ENCODE measurements at regions not wholly inside any gene's neighbourhood (a gene's known extent, or its start where the extent isn't known, plus 50 kb on each side); places are given as distances from the start of the nearest gene placed in this dataset.

GRCh38 chr11:10634407-10634806, 59.1 kb downstream of the IRAG1 start:
- Histone ChIP-seq H3K9me2 (replicated peaks; ENCODE audit: insufficient read depth) (no peaks in the 10 kb centered on the region), H4K20me1 (ENCODE audit: insufficient read depth, poor library complexity, severe bottlenecking) (no peaks in the 10 kb centered on the region), H3K9me3 (ENCODE audit: low read depth) (no peaks in the 10 kb centered on the region), H3K4me3 (no peak overlapping the region), H2AFZ (no peak overlapping the region), H3K36me3 (replicated peaks; ENCODE audit: insufficient read depth, low read depth) (no peaks in the 10 kb centered on the region), H3K4me2 (no peak overlapping the region), H3K27ac (no peak overlapping the region), H3K27me3 (no peaks in the 10 kb centered on the region), H3K79me2 (no peaks in the 10 kb centered on the region), H3K4me1 (ENCODE audit: insufficient read depth) (no peaks in the 10 kb centered on the region)
- 95% methylated on average over 3 of the region's 3 CpGs for WGBS (ENCODE audit: low lambda C conversion rate, missing lambda C conversion rate)
- no peak for DNase-seq (ENCODE audit: low spot score)
- no peak for TF ChIP-seq EZH2phosphoT487 (IDR thresholded peaks at IDR 0.05; ENCODE audit: low read depth, severe bottlenecking, unreplicated experiment)
- TF ChIP-seq EZH2 (IDR thresholded peaks at IDR 0.05; ENCODE audit: borderline replicate concordance): no peak
- no peak for TF ChIP-seq CTCF (IDR thresholded peaks at IDR 0.05; ENCODE audit: poor library complexity)

DNA sequence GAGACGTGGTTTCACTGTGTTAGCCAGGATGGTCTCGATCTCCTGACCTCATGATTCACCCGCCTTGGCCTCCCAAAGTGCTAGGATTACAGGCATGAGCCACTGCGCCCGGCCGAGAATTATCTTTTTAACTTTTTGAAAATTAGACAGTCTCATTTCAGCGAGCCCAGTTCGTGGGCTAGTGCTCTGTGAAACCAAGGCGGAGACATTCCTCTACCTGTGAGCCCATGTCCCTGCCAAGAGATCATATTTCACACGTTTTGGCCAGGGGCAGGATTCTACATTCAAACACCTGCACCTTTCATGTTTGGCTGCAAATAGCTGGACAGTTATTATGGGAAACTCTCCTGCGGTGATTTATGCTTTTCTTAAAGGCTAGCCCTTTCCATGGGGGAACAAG, 60.3 kb downstream of the IRAG1 start:
- TF ChIP-seq EZH2phosphoT487 (IDR thresholded peaks at IDR 0.05; ENCODE audit: low read depth, severe bottlenecking, unreplicated experiment): no peak
- no peak for TF ChIP-seq CTCF (IDR thresholded peaks at IDR 0.05; ENCODE audit: poor library complexity)
- no peak for TF ChIP-seq EZH2 (IDR thresholded peaks at IDR 0.05; ENCODE audit: borderline replicate concordance)
- WGBS (ENCODE audit: low lambda C conversion rate, missing lambda C conversion rate): 79% methylated on average over 11 of the region's 11 CpGs
- no peaks in the 10 kb centered on the region for H3K27me3 ChIP-seq
- no peaks in the 10 kb centered on the region for H3K79me2 ChIP-seq
- H3K4me2 ChIP-seq: no peak overlapping the region
- no peaks in the 10 kb centered on the region for H3K4me1 ChIP-seq (ENCODE audit: insufficient read depth)
- no peaks in the 10 kb centered on the region for H3K36me3 ChIP-seq (replicated peaks; ENCODE audit: insufficient read depth, low read depth)
- no peaks in the 10 kb centered on the region for H3K9me3 ChIP-seq (ENCODE audit: low read depth)
- H3K27ac ChIP-seq: no peak overlapping the region
- no peak for DNase-seq (ENCODE audit: low spot score)
- no peaks in the 10 kb centered on the region for H3K9me2 ChIP-seq (replicated peaks; ENCODE audit: insufficient read depth)
- H4K20me1 ChIP-seq (ENCODE audit: insufficient read depth, poor library complexity, severe bottlenecking): no peaks in the 10 kb centered on the region
- no peak overlapping the region for H3K4me3 ChIP-seq
- H2AFZ ChIP-seq: no peak overlapping the region

GRCh38 chr11:10632483-10632882, 61.1 kb downstream of the IRAG1 start:
- 91% methylated on average over 5 of the region's 5 CpGs for WGBS (ENCODE audit: low lambda C conversion rate, missing lambda C conversion rate)
- Histone ChIP-seq H3K9me3 (ENCODE audit: low read depth) (no peaks in the 10 kb centered on the region), H2AFZ (no peak overlapping the region), H3K4me1 (ENCODE audit: insufficient read depth) (no peaks in the 10 kb centered on the region), H3K9me2 (replicated peaks; ENCODE audit: insufficient read depth) (no peaks in the 10 kb centered on the region), H3K27ac (no peak overlapping the region), H3K4me2 (no peak overlapping the region), H3K36me3 (replicated peaks; ENCODE audit: insufficient read depth, low read depth) (no peaks in the 10 kb centered on the region), H3K4me3 (no peak overlapping the region), H3K27me3 (no peaks in the 10 kb centered on the region), H4K20me1 (ENCODE audit: insufficient read depth, poor library complexity, severe bottlenecking) (no peaks in the 10 kb centered on the region), H3K79me2 (no peaks in the 10 kb centered on the region)
- no peak for DNase-seq (ENCODE audit: low spot score)
- no peak for TF ChIP-seq EZH2 (IDR thresholded peaks at IDR 0.05; ENCODE audit: borderline replicate concordance)
- no peak for TF ChIP-seq EZH2phosphoT487 (IDR thresholded peaks at IDR 0.05; ENCODE audit: low read depth, severe bottlenecking, unreplicated experiment)

DNA sequence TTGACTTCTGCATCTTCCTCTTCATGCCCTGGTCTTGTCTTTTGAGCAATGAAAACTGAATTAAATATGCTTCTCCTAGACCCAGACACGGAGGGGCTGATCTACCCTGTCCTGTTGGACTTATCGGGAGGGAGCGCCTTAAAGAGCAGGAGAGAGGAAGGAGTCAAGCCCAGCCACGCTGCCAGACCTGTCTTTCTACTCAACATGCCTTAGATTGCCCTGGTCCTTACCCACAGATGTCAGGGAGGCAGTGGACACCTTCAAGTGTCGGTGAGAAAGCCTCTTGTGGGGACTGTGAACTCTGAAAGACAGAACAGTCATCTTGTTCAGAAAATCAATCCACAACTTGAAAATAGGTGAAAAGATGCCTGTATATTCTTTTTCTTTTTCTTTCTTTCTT, 61.8 kb downstream of the IRAG1 start:
- H3K9me3 ChIP-seq (ENCODE audit: low read depth): no peaks in the 10 kb centered on the region
- no peak overlapping the region for H3K4me3 ChIP-seq
- no peak overlapping the region for H2AFZ ChIP-seq
- H3K36me3 ChIP-seq (replicated peaks; ENCODE audit: insufficient read depth, low read depth): no peaks in the 10 kb centered on the region
- no peaks in the 10 kb centered on the region for H3K4me1 ChIP-seq (ENCODE audit: insufficient read depth)
- WGBS (ENCODE audit: low lambda C conversion rate, missing lambda C conversion rate): 77% methylated on average over 5 of the region's 5 CpGs
- no peak for DNase-seq (ENCODE audit: low spot score)
- H3K27me3 ChIP-seq: no peaks in the 10 kb centered on the region
- H4K20me1 ChIP-seq (ENCODE audit: insufficient read depth, poor library complexity, severe bottlenecking): no peaks in the 10 kb centered on the region
- H3K79me2 ChIP-seq: no peaks in the 10 kb centered on the region
- no peak for TF ChIP-seq CTCF (IDR thresholded peaks at IDR 0.05; ENCODE audit: poor library complexity)
- TF ChIP-seq EZH2 (IDR thresholded peaks at IDR 0.05; ENCODE audit: borderline replicate concordance): no peak
- no peak for TF ChIP-seq EZH2phosphoT487 (IDR thresholded peaks at IDR 0.05; ENCODE audit: low read depth, severe bottlenecking, unreplicated experiment)
- H3K4me2 ChIP-seq: no peak overlapping the region
- no peaks in the 10 kb centered on the region for H3K9me2 ChIP-seq (replicated peaks; ENCODE audit: insufficient read depth)
- no peak overlapping the region for H3K27ac ChIP-seq
